Keratinocyte (primary cell): ENCODE measurements at regions not wholly inside any gene's neighbourhood (a gene's known extent, or its start where the extent isn't known, plus 50 kb on each side); places are given as distances from the start of the nearest gene placed in this dataset.

Source experiments
- DNase-seq: peaks from one replicate; pipeline ENCODE4 v3.0.0-alpha.2; 2011; ENCODE audit warnings: low read depth, missing footprints, low spot score
- FAIRE-seq: peaks from 2 replicates; lab custom pipeline; 2011; peaks lifted over from hg19 to GRCh38; lab: Jason Lieb, UNC
- H2AFZ ChIP-seq: 2 replicates; pipeline ENCODE4 v1.6.0; 2012; ENCODE audit warnings: low read length, control low read depth, inconsistent platforms; ENCODE audit not compliant: control insufficient read depth
- H3K27ac ChIP-seq: 2 replicates; pipeline ENCODE4 v1.5.1; 2011; ENCODE audit warnings: low read length; ENCODE audit not compliant: control insufficient read depth, insufficient read depth
- H3K27me3 ChIP-seq: 3 replicates; pipeline ENCODE4 v1.6.0; 2011; ENCODE audit warnings: low read length; ENCODE audit not compliant: control insufficient read depth, insufficient read depth; ENCODE audit errors: extremely low read depth
- H3K36me3 ChIP-seq, 2 experiments: 2 replicates in 1 of 2; 3 replicates in 1 of 2; pipeline ENCODE4 v1.5.1; 2011; ENCODE audit warnings: low read length in 2 of 2, mild to moderate bottlenecking in 1 of 2; ENCODE audit not compliant: control insufficient read depth in 2 of 2, insufficient read depth in 2 of 2; ENCODE audit errors: extremely low read depth in 1 of 2
- H3K4me1 ChIP-seq: 3 replicates; pipeline ENCODE4 v1.5.1; 2011; ENCODE audit warnings: low read length; ENCODE audit not compliant: control insufficient read depth, insufficient read depth; ENCODE audit errors: extremely low read depth
- H3K4me2 ChIP-seq: 3 replicates; pipeline ENCODE4 v1.6.0; 2011; ENCODE audit warnings: low read depth, low read length; ENCODE audit not compliant: control insufficient read depth, insufficient read depth; ENCODE audit errors: extremely low read depth
- H3K4me3 ChIP-seq, 3 experiments: fragments of 200-600 bp in 1 of 3; sonication (generic) in 1 of 3; 2 replicates in 2 of 3; 3 replicates in 1 of 3; pipeline ENCODE4 v1.5.1; 2011 to 2016; ENCODE audit warnings: low read length in 3 of 3, mild to moderate bottlenecking in 3 of 3, control low read depth in 2 of 3, inconsistent platforms in 1 of 3, low read depth in 1 of 3, mixed read lengths in 1 of 3, mixed run types in 1 of 3, moderate library complexity in 1 of 3; ENCODE audit not compliant: control insufficient read depth in 2 of 3, insufficient read depth in 2 of 3; ENCODE audit errors: extremely low read depth in 1 of 3
- H3K79me2 ChIP-seq: 2 replicates; pipeline ENCODE4 v1.6.0; 2012; ENCODE audit warnings: low read length; ENCODE audit not compliant: control insufficient read depth, insufficient read depth
- H3K9ac ChIP-seq: 3 replicates; pipeline ENCODE4 v1.6.0; 2011; ENCODE audit warnings: low read length; ENCODE audit not compliant: control insufficient read depth, insufficient read depth; ENCODE audit errors: extremely low read depth
- H3K9me1 ChIP-seq: 3 replicates; pipeline ENCODE4 v1.6.0; 2011; ENCODE audit warnings: low read length; ENCODE audit not compliant: control insufficient read depth, insufficient read depth; ENCODE audit errors: extremely low read depth
- H3K9me3 ChIP-seq: 2 replicates; pipeline ENCODE4 v1.5.1; 2012; ENCODE audit warnings: low read depth, low read length; ENCODE audit not compliant: control insufficient read depth
- H4K20me1 ChIP-seq: 3 replicates; pipeline ENCODE4 v1.6.0; 2011; ENCODE audit warnings: low read length; ENCODE audit not compliant: control insufficient read depth, insufficient read depth; ENCODE audit errors: extremely low read depth
- CTCF ChIP-seq, 3 experiments: IDR thresholded peaks in 1 of 3; conservative IDR thresholded peaks in 1 of 3; optimal IDR thresholded peaks in 1 of 3; 2 replicates in 2 of 3; 3 replicates in 1 of 3; pipeline versions ENCODE3 to v1.5.1; 2011; ENCODE audit warnings: low read length in 3 of 3, mild to moderate bottlenecking in 3 of 3, moderate library complexity in 2 of 3, control low read depth in 1 of 3, inconsistent platforms in 1 of 3; ENCODE audit not compliant: insufficient read depth in 2 of 3; ENCODE audit errors: extremely low read depth in 1 of 3
- EZH2 ChIP-seq: IDR thresholded peaks from one replicate; pipeline ENCODE4 v1.6.1; 2012; ENCODE audit warnings: inconsistent platforms, mild to moderate bottlenecking, low read length, moderate library complexity
- dilution Hi-C: fragments of 300-500 bp; cut with MboI; formaldehyde crosslinking; loops from one replicate; pipeline ENCODE4 v1.7.0; 2020; ENCODE audit warnings: low sequenced_read_pairs; ENCODE audit not compliant: extremely low pct_ligation_motif_present

GRCh38 chr17:77456951-77457548 is 316.3 kb downstream of the SEC14L1 start:
- no peaks in the 10 kb centered on the region for H3K9me3 ChIP-seq
- peaks cover 33% of the 10 kb centered on the region for H3K4me1 ChIP-seq
- peaks cover 3% of the 10 kb centered on the region for H3K9me1 ChIP-seq
- no peak overlapping the region for H3K4me2 ChIP-seq
- no peak overlapping the region for H2AFZ ChIP-seq
- H3K27ac ChIP-seq = no peak overlapping the region
- FAIRE-seq = no peak
- H3K9ac ChIP-seq = no peak overlapping the region
- H3K4me3 ChIP-seq = no peak overlapping the region
- H3K27me3 ChIP-seq = no peaks in the 10 kb centered on the region
- H4K20me1 ChIP-seq = peaks cover 12% of the 10 kb centered on the region
- TF ChIP-seq EZH2 (no peak), CTCF (optimal IDR thresholded peaks at IDR 0.05 in 1 of 3, IDR thresholded peaks at IDR 0.05 in 1 of 3, conservative IDR thresholded peaks at IDR 0.05 in 1 of 3; ENCODE audit: extremely low read depth in 1 of 3, insufficient read depth in 2 of 3, low read length in 3 of 3) (no peak)
- dilution Hi-C loops = no loop called here
- peaks cover 88% of the 10 kb centered on the region for H3K79me2 ChIP-seq
- no peak for DNase-seq
- peaks cover 8 to 9% of the 10 kb centered on the region in 2 experiments for H3K36me3 ChIP-seq

- FAIRE-seq = no peak
- Histone ChIP-seq H3K4me3 (no peak overlapping the region), H3K27ac (no peak overlapping the region), H3K4me1 (peaks cover 27% of the 10 kb centered on the region), H2AFZ (no peak overlapping the region), H3K4me2 (no peak overlapping the region), H3K79me2 (peaks cover 88% of the 10 kb centered on the region), H3K9me1 (peaks cover 3% of the 10 kb centered on the region), H3K9ac (no peak overlapping the region), H3K36me3 (peaks cover 8 to 9% of the 10 kb centered on the region in 2 experiments), H4K20me1 (peaks cover 5% of the 10 kb centered on the region), H3K9me3 (no peaks in the 10 kb centered on the region), H3K27me3 (no peaks in the 10 kb centered on the region)
- dilution Hi-C loops = no loop called here
- DNase-seq = no peak
- TF ChIP-seq CTCF (optimal IDR thresholded peaks at IDR 0.05 in 1 of 3, IDR thresholded peaks at IDR 0.05 in 1 of 3, conservative IDR thresholded peaks at IDR 0.05 in 1 of 3; ENCODE audit: extremely low read depth in 1 of 3, insufficient read depth in 2 of 3, low read length in 3 of 3) (no peak), EZH2 (no peak)
These were observed 316.9 kb downstream of the SEC14L1 start for GRCh38 chr17:77457572-77458201.
